GM21529 (cell line): ENCODE measurements at regions not wholly inside any gene's neighbourhood (a gene's known extent, or its start where the extent isn't known, plus 50 kb on each side); places are given as distances from the start of the nearest gene placed in this dataset.
"Not testable (repeated sequence)": the region's sequence is repeated elsewhere in the genome, so short reads cannot be mapped to it uniquely, and the experiment has no call there.

Experiments used
- ATAC-seq: cut with Tn5 transposase; IDR thresholded peaks from one replicate; pipeline ENCODE4 v1.9.1; 2021; ENCODE audit not compliant: unreplicated experiment

DNA sequence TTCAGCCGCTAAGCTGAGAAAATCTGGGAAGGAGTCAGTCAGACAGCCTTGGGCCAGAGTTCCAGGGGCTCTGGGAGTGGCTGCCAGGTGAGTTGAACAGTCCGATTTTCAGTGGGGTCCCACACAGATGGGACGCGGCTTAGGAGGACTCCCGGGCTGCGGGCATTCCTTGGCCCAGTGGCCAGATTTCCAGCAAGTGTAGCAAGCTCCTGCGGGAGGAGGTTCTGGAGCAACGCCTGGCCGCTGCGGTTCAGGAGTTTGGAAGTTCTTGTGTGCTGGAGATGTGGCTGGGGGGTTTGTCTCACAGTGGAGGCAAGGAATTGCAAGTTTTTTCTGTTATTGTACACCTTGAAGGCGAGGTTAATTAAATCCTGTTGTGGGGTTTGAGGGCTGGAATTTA lies 1020.1 kb upstream of the MANEA start:
- ATAC-seq = not testable (repeated sequence)

DNA sequence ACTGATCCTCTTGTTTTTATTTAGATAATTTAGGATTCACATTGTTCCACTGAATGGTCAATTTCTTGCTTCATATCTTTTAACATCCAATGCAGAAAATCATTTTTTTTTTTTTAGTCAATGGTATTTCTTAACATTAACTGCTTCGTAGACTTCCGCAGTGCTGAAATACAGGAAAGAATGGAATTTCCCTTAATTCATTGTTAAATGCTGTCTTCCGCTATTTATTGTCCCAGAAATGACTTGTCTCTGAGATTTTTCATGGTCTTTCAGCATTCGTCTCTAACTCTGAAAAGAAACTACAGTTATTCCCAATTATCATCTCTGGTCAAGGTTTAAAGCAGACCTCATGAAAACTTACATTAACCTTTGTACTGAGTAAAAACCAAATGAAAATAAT lies 1029.1 kb upstream of the MANEA start:
- ATAC-seq = no peak

DNA sequence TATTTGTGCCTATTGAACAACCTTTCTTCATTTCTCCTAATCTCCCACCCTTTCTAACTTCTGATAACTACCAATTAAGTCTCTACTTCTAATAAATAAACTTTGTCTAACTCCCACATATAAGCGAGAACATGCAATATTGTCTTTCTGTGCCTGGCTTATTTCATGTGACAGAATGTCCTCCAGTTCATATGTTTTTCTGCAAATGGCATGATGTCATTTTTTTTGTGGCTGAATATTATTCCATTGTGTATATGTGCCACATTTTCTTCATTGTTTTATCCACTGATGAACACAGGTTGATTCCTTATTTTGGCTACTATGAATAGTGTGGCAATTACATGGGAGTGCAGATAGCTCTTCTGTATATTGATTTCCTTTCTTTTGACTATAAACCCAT lies 1041.5 kb upstream of the MANEA start:
- ATAC-seq = no peak

DNA sequence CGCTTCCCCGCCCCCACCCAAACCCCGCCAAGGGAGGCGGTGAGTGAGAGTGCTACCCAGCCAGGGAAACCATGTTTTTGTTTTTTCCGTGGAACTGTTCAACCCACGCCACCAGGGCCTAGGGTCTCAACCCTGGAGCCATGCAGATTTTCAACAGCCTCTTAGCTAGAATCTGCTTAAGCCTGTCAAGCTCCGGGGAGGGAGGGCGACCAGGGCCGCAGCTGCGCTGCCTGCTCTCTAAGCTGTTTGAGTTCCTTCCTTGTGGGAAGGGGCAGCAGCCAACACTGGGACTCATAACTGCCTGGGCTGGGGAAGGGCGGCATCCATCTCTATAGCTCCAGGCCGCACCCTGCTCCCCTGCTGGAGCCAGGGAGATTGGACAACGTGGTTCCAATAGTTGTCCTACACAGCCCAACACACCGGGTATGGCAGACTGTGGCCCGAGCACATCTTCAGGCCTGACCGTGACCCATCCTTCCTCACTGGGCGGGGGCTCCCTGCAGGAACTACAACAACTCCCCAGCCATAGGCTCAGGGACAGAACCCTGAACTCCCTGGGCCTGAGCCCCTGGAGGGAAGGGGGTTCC lies 1065.7 kb upstream of the MANEA start:
- ATAC-seq = no peak

DNA sequence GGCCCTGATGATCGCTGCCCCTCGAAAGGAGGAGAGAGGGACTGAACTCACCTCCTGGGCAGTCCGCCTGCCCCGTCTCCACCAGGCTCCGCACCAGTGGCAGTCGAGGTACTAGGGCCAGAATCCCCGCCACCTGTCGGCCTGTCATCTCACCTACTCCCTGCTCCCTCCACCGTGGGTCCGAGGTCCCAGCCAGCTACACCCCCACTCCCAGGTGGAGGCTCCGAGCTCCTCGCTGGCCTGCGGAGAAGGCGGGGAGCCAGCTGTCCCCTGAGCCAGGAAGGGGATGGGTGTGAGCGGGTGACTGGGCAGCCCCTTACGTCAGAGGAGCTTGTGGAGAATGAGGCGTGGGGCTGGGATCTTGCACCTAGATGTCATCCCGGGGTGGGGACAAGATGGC lies 1066.5 kb upstream of the MANEA start:
- no peak for ATAC-seq

DNA sequence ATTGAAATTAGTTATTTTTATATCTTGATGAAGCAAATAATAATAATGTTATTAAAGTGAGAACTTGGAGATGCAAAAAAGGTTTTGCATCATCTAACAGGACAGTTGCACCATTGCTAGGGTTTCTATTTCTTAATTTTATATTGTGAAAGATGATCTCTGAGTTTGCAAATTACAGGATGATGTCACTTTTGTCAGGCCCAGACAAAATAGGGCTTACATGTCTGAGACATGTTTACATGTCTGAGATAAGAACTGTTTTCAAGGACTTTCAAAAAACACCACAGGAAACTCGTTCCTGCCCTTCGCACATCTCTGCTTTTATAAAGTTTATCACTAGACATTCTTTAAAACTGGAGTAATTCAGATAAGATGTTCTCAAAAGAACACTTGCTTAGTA lies 1075.8 kb upstream of the MANEA start:
- ATAC-seq = no peak

DNA sequence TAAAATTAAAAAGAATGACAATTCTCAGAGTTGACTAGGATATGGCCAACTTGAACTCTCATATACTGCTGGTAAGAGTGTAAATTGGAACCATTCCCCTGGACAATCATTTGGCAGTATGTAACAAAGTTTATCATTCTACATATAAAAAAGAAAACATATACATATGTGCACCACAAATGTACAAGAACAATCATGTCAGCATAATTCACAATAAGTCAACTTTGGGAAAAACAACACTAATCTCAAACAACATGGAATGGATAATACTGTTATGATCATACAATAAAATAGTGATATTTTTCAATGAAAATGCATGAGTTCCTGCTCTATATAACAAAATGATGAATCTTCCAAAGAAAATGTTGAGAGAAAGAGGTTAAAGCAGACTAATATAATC lies 1078.7 kb upstream of the EPHA7 start:
- ATAC-seq = no peak

DNA sequence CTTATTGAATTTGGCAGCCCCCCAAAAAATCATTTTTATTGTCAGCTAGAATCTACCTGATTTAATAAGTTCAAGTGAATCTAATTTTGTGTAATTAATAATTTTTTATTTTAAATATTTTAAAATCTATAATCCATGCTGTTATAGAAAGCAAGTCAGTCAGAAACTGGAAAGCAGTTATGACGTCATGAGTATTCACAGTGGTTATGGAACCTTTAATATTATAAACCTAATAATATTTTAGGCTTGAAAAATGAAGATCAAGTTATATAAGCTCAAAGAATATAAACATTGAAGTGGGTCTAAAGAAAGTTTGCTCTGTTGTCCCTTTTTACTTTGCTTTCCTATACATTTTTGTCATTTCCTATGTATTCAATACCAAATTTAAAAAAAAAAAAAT lies 1075.1 kb upstream of the EPHA7 start:
- no peak for ATAC-seq

DNA sequence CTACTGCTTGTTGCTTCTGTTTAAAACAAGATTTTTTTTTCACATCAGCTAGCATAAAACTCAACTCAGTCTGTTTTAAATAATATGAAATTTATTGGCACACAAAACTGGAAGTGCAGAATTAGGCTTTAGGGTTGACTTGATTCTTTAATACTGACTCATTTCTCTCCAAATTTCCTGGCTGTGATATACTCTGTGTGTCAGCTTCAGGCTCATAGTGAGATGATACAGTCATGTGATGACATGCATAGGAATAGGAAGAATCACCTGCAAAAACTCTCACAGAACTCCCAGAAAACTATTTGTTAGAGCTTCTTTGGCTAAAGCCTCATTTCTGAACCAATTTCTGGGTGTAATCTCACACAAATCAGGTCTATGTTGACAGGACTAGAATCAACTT lies 1068.0 kb upstream of the EPHA7 start:
- no peak for ATAC-seq

DNA sequence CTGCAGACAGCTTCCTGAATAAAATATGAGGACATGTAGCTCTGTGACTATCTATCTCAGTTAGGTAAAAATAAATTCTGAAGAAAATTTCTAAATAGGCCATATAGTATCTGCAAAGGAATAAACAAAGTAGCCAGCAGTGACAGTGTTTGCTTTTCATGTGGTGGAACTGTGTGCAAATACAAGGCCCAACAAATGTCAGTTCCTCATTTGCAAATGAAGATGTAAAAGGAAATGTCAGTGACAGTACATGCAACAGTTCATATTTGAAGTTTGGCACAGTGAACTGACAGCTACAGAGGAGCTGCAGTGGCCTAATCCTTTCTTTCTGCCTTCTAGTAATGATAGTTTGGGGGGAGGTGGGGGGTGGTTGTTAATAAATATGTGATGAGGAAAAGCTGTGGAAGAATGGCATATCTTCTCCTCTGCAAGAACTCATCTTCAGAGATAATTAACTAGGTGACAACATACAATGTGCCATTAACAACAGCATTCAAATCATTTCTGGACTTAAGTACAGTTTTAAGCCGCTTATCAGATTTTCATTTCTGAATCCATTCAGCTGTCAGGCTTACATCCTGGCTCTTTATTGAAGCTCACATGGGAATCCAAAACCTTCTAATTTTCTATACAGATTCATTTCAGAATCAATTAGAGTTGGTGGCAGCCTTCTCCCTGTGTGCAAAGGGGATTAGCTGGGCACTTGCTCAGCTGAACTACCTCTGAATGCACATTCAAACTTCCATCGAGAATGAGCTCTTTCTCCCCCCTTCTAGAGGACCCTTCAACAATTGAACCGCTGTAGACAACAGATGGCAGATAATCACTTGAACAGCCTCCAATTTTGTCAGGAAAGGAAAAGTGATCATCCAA lies 1059.0 kb upstream of the EPHA7 start:
- no peak for ATAC-seq

DNA sequence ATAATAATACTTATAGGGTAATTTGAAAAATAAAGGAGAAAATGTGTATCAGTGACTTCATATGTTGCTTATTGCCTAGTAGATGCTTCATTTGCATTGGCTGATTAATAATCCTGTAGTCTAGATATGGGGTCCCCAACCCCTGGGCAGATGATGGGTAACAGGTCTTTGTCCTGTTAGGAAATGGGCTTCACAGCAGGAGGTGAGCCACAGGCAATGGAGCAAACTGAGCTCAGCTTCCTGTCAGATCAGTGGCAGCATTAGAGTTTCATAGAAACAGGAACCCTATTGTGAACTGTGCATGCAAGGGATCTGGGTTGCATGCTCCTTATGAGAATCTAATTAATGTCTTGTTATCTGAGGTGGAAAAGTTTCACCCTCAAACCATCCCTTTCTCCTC lies 1049.5 kb upstream of the EPHA7 start:
- no peak for ATAC-seq

DNA sequence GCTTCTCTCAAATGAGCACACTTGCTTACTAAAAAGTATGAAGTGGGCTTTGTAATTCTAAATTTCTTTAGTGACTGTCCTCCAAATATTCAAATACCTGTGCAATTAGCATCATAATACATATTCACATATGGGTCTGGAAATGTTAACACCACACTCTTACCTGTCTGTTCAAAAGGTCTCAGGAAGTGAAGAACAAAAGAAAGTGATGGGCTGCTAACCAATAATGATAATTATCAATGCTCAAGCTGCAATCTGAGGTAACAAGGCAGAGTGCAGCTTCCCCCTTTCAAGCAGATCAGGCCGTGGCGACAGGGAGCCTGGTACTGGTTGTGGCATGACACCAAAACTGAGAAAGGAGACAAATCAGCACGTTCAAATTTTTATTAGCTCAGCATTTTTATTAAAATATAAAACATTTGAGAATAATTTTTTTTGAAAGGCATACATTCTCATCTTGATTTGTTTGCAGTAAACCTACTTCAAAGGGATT lies 1044.7 kb upstream of the EPHA7 start:
- ATAC-seq = no peak

DNA sequence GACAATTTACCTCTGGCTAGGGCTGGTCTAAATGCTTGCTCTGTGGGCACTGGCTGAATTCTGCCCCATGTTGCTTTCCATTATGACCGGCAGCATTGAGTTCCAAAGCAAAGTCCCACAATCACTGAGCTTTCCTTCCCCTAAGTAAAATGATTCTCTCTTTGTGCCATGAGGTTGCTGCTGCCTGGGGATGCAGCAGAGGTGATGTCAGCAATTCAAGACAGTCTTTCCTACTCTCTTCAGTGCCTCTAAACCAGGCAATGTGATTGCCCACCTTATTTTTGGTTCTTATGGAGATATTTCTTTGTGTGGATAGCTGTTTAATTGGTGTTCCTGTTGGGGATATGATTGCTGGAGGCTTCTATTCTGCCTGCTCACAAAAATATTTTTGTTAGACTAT lies 1043.9 kb upstream of the EPHA7 start:
- ATAC-seq = no peak

DNA sequence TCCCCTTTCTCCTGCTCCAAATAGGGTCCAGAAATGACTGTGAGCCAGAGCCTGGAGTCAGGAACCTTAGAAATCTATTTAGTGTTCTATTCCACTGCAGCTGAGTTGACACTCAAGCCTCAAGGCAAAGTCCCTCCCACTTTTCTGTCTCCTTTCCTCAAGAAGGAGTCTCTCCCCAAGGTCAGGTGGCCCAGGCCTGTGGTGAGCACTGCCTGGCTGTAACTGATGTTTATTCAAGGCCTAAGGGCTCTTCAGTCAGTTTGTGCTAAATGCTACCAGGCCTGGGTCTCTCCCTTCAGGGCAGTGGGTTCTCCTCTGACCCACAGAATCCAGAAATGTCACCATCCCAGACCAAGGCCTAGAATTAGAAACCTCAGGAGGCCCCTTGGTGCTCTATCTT lies 1042.9 kb upstream of the EPHA7 start:
- no peak for ATAC-seq

DNA sequence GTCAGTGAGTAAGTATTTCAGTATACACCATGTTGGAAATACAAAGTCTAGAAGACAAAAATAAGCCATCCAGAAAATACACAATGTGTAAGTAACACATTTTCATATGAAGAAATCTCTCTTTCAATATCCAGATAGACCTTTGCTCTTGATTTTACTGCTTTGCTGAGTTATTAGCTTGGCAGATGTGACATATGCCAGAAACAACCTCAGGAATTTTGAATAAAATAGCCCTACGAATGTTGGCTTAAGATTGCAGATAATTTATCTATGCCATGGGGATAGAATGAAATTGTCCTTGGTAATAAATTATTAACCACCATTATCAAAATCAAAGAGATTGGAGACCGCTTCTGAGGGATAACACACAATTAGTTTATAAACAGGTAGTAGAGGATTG lies 1036.9 kb upstream of the EPHA7 start:
- no peak for ATAC-seq

DNA sequence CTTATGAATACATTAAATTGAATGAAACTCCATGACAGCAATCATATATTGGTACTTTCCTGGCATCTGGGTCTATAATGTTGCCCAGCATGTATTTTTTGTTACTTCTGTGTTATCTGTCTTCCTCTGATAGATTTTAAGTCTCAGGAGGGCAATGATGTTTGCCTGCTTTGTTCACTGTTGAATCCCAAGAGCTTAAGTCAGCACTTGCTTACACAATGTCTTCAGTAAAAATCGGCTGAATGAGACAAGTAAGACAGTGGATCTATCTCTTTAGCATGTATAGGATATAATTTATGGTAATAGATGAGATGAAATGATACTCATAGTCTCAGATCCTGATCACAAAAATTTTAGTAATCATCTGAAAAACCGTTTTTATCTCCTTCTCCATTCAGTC lies 1034.9 kb upstream of the EPHA7 start:
- ATAC-seq = no peak

DNA sequence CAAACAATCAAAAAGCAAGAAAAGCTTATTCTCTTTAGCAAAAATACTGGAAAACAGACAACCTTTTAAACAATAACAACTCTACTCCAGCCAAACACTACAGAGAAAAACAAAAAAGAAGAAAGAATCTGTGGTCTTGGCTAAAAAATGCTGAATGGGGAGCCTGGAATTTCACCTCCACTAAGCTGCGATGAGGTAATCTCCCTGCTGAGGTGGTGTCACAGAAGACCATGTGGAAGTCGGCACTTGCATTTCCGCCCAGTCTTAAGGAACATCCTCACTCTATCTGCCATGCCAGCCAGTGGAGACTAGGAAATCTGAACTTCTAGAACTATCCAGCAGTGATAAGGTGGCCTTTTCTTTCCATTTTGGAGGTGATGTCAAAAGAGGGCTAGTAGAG lies 1026.8 kb upstream of the EPHA7 start:
- ATAC-seq = no peak

DNA sequence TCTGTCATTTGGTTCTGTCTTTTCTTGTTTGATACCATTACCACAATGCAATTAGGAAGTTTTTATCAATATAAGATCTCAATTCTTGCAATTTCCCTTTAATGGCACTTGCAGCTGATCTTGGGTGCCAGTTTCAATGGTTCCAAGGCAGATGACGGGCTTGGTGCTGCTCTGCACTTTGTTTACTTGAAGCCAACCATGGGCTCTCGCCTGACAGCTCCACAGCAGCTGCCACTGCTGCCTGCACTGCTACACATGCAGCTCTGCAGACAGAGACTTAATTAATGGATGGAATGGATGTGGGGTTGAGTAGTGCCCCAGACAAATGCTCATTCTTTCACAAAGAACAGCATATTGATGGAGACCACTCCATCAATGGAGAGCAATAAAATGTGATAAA lies 1024.3 kb upstream of the EPHA7 start:
- ATAC-seq = no peak

DNA sequence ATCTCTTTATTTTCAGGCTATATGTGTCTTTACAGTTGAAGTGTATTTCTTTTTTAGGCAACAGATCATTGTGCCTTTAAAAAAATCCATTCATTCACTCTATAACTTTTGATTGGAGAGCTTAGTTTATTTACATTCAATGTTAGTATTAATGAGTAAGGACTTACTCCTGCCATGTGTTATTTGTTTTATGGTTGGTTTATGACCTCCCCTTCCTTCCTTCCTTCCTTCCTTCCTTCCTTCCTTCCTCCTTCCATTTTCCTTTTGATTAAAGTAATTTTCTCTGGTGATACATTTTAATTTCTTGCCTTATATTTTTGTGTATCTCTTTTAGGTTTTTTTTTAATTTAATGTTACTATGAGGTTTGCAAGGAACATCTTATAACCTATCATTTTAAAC lies 1005.3 kb upstream of the EPHA7 start:
- no peak for ATAC-seq

DNA sequence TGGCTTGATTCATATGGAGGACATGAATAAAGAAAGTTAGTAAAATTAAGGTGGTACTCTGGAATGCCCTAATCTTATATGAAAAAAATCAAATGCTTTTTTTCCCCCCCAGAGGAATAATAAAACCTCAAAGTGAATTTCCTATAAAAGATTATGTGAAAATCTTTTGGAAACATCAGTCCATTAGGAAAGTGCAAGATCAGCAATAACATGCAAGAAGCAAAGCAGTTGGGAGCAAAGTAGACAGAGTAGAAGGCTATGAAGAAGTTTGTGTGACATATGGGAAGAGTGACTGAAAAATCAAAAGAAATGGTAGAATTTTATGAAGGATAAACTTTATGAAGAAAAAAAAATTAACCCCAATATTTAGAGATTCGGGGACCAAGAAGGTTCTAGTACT lies 998.0 kb upstream of the EPHA7 start:
- no peak for ATAC-seq

DNA sequence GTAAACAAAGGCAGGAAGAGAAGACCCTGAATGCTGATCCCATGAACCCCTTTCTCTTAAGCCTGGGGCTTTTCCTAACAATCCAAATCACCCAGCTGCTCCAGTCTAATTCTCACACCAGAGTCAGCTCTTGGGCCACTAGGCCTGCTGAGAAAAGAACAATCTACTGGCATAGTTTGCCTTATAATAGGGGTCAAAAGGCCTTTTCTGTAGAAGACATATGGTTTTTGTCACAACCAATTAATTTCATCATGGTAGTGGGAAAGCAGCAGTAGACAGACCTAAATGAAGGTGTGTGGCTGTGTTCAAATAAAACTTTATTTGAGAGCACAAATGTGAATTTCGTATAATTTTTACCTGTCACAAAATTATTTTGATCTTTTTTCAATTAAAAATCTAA lies 994.7 kb upstream of the EPHA7 start:
- ATAC-seq = no peak

DNA sequence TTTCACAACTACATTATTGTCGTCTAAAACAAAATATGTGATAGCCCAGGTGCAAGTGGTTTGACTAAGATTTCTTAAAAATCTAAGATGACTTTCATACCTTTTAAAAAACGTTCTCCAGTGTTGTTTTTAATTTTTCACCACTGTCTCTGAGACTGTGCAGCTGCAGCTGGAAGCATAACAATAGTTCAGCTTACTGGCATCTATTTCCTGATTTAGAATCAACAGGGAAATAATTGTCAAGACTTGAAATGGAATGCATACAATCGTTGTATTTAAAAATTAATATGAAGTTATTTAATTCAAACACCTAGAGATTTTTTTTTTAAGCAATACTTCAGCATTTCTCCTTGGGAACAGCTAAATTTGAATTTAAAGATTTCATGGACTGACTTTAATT lies 982.0 kb upstream of the EPHA7 start:
- ATAC-seq = no peak

DNA sequence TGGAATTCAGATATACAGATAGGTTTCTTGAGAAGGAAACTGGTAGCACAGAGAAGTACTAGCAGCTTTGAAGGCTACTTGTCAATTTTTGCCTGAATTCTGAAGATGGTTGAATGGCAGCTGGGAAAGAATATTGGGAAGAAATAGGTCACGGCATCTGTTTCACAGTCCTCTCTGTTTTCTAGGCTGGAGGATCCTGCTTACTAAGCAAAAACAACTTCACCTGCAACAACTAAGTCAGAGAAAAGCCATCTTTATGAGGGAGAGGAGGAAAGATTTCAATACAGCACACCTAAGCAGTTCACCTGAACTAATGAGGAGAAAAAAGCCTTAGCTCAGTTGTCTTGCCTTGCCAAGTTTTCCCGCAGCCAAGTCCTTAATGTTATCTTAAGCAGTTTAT lies 975.5 kb upstream of the EPHA7 start:
- no peak for ATAC-seq
